Fibroblast of skin of scalp (primary cell): ENCODE measurements at regions not wholly inside any gene's neighbourhood (a gene's known extent, or its start where the extent isn't known, plus 50 kb on each side); places are given as distances from the start of the nearest gene placed in this dataset.
A peak's percentile ranks its signal among the peaks of the same experiment; 100 is the strongest.

Experiments used
- DNase-seq: peaks from one replicate; pipeline ENCODE4 v3.0.0-alpha.2; 2013

DNA sequence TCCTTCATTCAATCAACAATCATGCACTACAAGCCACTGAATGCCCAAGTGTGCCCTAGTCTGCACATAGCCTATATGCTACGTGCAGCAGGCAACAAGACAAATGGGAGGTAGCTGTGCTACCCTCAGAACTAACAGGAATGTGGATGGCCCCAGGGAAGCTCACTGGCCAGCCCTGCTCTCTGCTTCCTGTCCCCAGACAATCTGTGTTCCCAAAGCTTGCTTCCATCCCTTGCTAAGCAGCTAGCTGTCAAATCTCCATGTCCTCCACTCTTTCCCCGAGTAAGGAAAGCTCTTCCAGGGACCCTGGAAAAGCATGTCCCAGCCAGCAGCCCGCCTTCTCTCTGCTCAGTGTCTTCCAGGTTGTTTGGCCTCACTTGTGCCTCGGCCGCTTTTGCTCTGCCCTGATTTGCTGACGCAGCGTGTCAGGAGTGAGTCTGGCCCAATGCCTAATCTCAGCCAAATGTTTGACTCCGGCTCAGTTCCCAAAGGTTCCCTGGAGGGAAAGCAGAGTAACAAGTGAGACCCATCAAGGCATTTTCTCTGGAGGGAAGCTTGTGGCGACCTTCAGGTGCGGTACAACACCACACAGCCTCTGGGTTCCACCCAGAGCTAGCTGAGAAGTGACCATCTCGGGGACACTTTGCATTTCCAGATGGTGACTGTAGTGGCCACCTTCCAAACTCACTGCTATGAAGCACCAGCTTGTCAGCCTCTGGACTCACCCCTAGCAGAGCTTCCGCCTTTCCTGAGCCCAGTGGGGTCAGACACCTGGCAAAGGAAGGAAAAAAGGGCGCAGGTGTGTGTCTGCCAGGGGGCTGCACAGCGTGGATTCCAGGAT is 243.4 kb downstream of the RHOU start:
- DNase-seq, result no peak

DNA sequence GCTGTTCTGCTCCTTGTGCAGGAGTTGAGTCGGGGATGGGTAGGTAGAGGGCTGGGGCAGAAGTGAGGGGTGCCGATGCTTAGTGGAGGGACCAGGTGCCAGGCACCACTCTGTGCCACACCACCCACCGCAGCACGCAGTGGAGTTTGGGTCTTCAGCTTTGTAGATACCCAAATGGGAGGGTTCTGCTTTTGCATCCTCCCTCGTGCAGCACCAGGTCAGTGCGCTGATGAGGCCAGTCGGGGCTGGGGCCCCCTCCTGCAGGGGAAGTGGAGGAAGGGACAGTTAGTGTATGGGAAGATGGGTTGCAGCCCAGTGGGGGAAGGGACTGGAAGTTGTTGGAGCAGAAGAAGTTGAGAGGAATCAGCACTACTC is 244.0 kb downstream of the RHOU start:
- DNase-seq, result no peak

DNA sequence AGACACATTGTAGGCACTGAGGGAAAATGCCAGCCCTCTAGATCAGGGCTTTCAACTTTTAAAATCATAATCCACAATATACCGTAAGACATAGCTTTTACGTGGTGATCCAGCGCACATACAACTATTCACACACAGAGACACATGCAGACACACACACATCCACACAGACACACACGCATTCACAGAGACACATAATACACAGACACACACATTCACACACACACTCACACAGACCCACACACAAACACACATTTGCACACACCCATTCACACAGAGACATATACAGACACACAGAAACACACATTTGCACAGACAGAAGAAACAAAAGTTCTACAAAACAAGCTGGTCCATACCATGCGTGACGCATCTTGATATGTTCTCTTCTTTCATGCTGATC is 244.5 kb downstream of the RHOU start:
- no peak for DNase-seq

DNA sequence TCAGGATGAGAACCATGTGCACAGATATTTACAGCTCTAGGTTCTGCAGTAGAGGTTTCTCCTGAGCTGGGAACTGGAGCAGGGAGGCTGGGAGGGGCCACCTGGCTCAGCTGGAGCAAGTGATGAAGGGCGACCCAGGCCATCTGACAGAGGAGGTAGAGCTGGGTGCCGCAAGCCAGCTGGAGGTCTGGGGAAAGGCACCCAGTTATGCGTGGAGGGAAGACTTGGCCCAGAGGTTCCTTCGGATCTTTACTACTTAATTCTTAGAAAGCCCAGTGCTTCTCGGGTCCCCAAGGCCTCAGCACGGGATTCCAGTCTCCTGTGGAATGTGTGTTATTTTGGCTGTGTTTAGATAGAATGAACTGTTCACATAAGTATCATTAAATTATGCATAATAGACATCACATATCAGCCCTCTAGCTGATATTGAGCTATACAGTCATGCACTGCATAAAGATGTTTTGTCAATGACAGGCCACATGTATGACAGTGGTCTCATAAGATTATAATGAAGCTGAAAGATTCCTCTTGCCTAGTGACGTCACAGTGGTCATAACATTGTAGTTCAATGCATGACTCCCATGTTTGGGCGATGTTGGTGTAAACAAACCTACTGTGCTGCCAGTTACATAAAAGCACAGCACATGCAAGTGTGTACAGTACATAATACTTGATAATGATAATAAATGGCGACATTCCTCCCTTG is 245.1 kb downstream of the RHOU start:
- DNase-seq, result no peak

DNA sequence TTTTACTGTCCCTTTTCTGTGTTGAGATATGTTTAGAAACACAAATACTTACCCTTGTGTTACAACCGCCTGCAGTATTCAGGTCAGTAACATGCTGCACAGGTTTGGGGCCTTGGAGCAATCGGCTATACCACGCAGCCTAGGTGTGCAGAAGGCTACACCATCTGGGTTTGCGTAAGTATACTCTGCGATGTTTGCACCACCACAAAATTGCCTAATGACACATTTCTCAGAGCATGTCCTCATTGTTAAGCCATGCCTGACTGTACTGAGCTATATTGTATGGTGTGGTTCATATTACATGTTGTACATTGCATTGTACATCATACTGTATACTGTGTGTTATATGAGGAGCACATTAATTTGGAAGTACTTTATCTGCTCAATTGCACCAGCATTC is 247.4 kb downstream of the RHOU start:
- no peak for DNase-seq

DNA sequence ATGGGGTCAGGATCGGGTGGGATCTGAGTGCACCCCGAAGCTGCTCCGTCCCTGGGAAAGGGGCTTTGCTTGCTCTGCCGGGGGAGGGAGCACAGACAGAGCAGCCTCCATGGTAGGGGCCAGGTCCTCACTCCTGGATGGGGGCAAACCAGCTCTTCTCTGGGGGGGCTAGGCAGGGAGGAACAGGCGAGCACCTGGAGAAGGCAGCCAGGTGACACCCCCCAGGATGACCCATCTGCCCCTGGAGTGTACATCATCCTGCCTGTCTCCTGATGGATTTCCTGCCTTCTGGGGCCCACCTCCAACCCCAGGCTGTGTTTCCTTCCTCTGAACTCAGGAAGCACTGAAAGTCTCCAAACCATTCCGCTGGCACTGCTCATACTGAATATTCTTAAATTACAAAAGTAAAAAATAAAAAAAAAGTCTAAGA is 248.0 kb downstream of the RHOU start:
- no peak for DNase-seq

DNA sequence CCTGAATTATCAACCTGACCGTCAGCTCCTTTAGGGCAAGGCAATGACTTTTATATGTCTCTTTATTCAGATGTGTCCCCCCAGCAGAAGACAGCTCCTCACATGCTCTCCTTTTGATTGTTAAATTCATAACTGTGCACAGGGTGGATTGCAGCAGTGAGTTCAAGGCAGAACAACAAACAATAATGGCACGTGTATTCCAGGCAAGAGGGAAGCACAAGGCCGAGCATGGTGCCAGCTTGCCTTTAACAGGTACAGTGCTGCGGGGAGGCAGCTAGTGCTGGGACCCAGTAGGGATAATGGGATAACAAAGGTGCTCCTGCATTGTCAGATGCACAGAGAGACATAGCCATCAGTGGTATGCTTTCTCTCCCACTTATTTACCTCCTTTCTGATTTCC is 248.4 kb downstream of the RHOU start:
- DNase-seq, result no peak

DNA sequence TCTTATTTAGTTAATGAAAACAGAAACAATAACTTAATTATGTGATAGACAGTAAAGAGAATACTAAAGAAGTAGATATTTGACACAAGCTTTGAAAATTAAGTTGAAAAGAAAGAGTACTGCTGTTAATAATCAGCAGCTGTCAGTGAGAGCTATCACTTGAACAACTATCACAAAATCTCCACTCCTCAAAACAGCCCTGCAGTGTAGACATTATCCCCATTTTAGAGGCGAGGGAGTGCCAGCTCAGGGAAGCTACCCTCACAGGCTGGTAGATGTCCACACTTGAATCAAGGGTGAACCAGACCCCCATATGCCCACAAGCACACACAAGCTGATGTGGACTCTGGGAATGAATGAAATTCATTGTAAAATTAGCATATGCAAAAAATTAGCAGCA is 248.8 kb downstream of the RHOU start:
- no peak for DNase-seq

DNA sequence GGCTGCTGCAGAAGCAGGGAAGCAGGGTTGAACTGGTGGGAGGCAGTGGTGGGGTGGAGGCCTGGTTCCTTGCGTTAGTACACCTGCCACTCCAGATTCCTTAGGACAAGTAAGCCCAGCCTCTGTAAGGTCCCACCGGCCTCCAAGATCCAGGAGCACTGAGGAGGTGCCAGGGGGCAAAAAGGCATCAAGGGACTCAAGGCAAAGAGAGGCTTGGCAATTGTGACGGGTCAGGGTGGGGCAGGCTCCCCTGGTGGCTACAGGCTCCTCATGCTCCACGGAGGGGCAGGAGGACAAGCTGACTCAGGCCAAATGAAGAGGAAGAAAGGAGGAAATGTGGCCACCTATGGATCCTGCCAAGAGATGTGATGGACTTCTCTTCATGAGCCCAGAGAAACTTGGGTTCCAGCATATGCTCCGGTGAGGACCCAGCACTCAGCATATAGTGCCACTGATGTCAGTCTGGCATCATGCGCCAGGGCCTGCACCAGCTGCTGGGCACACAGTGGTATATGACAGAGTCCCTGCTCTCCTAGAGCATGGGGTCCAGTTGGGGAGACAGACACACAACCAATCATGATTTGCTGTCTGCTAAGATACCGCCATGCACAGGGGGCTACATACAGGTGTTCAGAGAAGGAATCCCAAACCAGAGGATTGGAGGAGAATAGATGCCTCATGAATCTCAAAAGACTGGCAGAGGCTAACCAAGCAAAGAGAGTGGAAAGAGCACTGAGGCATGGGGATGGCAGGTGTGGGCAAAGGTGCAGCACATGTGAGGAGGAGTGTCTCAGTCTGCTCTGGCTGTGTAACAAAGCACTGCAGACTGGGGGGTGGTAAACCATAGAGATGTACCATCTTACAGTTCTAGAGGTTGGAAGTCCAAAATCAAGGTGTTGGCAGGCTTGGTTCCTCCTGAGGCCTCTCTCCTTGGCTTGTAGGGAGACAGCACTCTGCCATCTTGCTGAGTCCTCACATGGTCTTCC is 249.7 kb downstream of the RHOU start:
- no peak for DNase-seq

DNA sequence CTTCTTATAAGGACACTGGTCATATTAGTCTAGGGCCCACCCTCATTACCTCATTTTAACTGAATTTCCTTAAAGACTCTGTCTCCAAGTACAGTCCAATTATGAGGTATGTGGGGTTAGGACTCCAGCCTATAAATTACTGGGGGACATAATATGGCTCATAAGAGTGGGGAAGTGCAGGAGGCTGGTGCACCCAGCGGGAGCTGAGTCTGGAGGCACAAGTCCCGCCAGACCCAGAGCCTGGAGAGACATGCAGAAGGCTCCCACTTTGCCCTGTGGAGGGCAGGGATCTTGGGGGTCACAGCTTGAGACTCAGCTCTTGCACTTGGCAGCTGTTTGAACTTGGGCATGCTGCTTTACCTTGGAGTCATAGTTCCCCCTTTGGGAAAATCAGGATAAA is 250.4 kb downstream of the RHOU start:
- no peak for DNase-seq

DNA sequence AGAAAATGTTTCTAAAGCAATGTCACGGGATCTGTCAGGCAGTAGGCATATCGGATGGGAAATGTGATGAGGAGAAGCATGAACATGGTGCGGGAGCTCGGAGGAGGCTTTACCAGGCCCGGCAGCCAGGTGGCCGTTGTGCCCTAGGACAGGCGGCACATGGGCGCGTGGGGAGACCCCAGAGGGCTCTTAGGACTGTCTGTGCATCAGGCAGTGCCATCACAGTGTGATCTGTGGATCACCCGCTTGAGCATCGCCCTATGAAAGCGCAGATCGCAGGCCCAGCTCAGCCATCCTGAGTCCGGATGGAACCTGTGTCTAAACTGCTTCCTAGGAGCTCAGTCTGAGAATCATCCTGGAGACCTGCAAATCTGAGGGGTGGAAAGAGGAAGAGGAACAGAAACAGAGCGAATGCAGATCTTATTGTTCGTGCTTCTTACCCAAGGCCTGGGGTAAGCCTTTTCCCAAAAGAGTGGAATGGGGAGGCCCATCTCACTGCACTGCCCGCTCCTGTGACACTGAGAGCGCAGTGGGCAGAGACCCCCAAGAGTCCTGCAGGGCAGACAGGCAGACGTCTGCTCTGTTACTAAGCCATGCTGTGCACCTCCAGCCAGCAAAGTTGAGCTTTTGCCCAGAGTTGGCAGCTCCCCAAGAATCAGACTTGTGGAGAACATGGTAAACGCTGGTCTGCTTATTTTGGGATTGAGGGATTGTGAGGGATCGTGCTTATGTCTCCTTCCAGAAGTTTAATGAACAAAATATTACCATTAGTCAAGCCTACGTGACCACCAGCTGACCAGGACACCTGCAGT is 251.0 kb downstream of the RHOU start:
- peak; percentile 11 for DNase-seq

DNA sequence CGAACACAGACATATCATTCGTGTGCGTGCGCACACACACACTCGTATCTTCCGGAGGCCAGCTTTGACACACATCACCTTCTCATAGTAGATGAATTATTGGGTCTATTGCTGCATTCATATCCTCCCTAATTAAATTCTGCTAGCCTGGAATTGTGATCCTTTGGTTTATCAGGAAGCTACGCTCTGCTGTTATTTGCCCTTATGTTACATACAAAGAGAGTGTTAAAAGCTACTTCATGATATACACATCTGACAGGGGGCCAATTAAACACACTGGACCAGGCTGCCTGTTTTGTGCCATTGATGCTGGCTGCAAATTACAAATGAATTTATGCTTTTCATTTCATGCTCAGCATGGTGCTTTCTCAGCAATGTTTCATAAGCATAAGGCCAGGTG is 252.0 kb downstream of the RHOU start:
- no peak for DNase-seq

DNA sequence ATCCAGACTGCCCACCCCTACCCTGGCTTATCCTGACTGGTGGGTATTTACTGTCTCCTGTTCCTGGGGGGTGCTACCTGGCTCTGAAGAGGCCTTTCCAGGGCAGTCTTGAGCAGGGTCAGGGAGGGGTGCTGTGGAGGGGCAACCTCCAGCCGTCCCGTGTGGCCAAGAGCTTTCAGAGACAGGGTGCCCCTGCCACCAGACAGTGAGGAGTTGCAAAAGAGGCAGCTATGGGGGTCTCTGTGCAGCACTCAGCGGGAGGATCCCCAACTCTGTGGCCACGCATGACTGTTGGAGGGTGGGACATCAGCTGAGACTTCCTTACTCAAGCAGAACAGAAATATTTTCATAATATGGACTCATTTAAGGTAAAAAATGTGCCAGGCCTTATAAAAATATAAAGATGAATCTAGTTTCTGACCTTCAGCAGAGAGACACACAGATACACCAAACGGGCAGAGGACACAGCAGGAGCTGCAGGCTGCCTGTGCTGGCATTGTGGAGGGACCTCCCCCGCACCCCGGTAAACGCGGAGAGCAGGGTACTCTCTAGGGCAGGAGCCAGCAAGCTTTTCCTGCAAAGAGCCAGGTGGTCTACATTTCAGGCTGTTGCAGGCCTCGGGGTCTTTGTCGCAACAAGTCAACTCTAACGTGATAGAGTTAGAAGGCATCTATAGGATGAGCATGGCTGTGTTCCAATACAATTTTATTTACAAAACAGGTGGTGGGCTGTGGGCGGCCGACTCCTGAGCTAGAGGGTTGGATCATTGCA is 252.6 kb downstream of the RHOU start:
- no peak for DNase-seq

DNA sequence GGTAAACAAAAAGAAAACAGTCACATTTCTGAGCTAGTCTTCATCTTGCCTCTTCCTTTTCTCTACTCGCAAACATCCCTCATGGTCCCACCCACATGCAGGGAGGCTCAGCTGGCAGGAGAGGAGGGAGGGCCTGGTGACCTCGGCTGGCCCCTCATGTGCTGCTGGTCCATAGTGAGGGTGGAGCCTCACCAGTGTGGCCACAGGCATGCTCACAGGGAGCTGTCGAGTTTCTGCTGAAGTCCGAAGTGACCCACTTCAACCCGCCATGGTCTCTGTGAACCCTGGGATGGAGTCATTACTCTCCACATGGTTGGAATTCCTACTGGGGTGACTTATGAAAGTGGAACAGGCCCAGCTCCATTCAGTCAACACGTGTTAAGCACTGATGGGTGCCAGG is 253.4 kb downstream of the RHOU start:
- DNase-seq, result no peak

DNA sequence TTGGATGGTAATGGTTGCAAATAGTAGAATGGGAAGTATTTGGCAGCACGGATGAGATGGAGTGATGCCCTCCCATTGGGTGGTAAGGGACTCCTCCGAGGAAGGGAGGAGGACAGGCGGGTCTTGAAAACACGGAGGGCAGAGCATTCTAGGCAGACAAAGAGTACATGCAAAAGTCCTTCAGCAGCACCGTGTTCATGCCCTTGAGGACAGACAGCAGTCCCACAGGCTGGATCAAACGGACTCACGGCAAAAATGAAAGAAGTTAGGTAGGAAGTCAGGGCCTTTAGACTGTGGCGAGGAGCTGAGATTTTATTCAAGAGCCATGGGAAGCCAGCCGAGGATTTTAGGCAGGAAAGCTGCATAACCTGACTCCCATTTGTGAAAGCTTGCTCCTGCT is 253.9 kb downstream of the RHOU start:
- DNase-seq, result no peak

DNA sequence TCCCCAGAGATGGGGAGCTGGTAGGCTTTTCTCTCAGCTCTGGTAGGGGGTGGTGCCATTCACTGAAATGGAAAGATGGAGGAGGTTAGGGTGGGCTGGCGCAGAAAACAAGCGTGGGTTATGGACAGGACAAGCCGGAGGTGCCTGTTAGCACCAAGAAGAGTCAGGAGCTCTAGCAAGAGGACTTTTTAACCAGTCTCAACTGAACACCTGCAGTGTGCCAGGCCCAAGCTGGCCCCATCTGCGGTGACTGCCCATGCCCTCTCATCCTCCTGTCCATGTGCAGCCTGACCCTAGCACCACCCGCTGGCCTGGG is 254.4 kb downstream of the RHOU start:
- DNase-seq, result no peak

DNA sequence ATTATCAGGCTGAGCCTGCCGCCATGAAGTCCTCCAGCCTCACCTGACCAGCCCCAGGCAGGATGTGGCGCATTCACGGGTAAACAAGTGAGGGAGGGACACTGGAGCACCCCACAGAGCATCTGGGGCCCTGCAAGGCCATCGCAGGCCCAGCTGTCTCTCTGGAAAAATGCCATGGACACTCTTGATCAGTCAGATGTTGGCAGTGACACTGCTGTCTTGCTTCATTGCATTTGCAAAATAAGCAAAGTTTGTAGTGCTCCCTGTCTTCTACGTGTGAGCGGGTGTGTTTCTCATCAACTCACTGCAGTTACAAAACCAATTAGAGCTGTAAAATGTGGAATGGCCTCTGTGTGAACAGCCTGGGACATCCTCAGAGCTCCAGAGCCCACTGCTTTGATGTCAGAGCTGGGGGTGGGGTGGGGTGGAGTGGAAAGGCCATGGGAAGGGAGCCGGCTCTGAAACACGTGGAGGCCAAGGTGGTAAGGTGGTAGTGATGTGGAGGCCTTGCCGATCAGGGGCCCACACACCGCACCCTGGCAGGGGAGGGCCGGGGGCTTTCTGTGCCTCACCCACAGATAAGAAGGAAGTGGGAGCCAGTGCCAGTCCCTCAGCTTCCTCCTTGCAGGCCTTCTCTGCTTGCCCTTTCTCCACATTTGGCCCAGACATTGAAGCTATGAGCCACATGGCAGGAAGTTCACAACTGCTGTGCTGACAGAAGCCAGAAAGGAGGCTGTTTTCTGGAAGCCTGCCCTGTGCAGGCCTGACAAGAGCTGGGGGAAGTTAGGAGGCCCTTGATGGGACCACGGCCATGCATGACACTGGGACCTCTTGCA is 254.9 kb downstream of the RHOU start:
- no peak for DNase-seq

DNA sequence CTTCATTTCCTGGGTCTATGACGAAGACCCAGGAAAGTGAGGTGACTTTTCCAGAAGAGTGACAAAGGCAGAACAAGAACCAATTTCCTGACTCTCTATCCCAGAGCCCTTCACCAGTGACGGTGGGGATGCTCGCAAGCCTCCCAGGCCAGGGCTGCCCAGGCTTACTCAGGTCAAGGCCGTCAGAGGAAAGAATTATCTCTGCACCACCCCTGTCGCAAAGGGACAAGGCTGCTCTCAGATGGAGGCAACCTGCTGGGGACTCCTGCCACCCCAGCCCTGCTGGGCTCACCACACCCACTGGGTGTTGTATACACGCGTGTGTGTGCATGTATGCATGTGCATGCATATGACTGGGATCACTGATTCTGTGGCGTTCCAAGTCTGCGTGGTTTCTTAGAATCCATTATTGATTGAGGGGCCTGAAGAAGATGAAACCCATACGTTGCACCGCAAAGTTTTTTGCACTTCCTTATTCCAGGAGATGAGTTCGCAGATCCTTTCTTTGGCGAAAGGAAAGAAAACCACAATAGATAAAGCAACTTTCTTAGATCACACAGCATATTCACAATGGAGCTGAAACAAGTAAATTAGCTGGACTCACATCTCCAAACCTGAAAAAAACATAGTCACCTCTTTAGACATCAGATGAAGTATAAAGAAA is 255.8 kb downstream of the RHOU start:
- no peak for DNase-seq

DNA sequence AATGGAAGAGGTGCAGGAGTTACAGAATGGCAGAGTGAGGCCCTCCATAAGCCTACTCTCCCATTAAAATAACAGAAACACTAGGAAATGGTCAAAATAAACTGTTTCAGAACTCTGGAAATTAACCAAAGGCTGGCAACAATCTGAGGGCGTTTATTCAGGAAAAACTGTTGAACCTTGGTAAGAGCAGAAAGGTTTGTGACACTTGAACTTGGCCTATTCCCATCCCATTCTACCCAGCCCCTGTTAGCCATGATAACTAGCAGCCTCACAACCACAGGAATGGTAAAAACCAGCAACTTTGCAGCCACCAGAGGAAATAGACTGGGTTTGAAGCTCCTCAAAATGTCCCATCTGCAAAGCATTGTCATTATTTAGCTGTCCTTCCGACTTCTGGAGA is 256.8 kb downstream of the RHOU start:
- DNase-seq, result no peak

DNA sequence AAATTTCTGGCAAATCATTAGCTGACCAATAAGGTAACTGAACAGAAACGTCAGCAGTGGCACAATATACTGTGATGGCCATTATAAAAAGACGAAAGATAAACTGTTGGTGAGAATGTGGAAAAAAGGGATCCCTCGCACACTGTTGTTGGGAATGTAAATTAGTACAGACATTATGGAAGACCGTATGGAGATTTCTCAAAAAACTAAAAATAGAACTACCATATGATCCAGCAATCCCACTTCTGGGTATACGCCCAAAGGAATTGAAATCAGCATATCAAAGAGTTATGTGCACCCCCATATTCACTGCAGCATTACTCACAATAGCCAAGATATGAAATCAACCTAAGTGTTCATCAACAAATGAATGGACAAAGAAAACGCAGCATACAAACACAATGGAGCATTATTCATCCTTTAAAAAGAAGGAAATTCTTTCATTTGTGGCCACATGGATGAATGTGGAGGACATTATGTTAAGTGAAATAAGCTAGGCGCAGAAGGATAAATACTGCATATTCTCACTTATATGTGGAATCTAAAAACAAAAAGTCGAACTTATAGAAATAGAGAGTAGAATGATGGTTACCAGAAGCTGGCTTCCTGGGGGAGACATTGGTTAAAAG is 257.7 kb downstream of the RHOU start:
- DNase-seq, result no peak
